Endothelial cell of umbilical vein (primary cell): ENCODE measurements at regions not wholly inside any gene's neighbourhood (a gene's known extent, or its start where the extent isn't known, plus 50 kb on each side); places are given as distances from the start of the nearest gene placed in this dataset.

Experiments used
- BruUV-seq: library from RNA; stranded (reverse); fragments of 400-500 nt; replicated peaks from 2 replicates; lab custom pipeline; 2021; lab: Mats Ljungman, UMichigan
- CTCF ChIA-PET: fragments of 300-600, 350-600 bp; sonication (Branson Sonifier 250); formaldehyde crosslinking; loops from one replicate; lab custom pipeline; 2021; ENCODE audit warnings: antibody characterized with exemption, inconsistent platforms; lab: Charles Lee
- POLR2A ChIA-PET: fragments of 300-600, 350-600 bp; sonication (Branson Sonifier 250); formaldehyde crosslinking; loops from one replicate; lab custom pipeline; 2021; ENCODE audit warnings: antibody characterized with exemption, inconsistent platforms; lab: Charles Lee
- DNase-seq: peaks from one replicate; pipeline ENCODE4 v3.0.0-alpha.2; 2011; ENCODE audit warnings: low read depth, low spot score
- FAIRE-seq: peaks from 2 replicates; lab custom pipeline; 2011; peaks lifted over from hg19 to GRCh38; lab: Jason Lieb, UNC
- H2AFZ ChIP-seq: 2 replicates; pipeline ENCODE4 v1.6.0; 2012; ENCODE audit warnings: low read depth, low read length, control low read depth, inconsistent platforms
- H3K27ac ChIP-seq: 2 replicates; pipeline ENCODE4 v1.5.1; 2011; ENCODE audit warnings: low read depth, mild to moderate bottlenecking, control low read depth, low read length, moderate library complexity; ENCODE audit not compliant: insufficient read depth
- H3K27me3 ChIP-seq, 2 experiments: 2 replicates each; pipeline versions ENCODE4 v1.6.0 to v1.6.1; 2011; ENCODE audit warnings: low read length in 2 of 2, mixed read lengths in 1 of 2; ENCODE audit not compliant: control insufficient read depth in 2 of 2, insufficient read depth in 2 of 2
- H3K36me3 ChIP-seq, 2 experiments: 2 replicates in 1 of 2; 3 replicates in 1 of 2; pipeline ENCODE4 v1.5.1; 2011; ENCODE audit warnings: low read length in 2 of 2, mild to moderate bottlenecking in 1 of 2, moderate library complexity in 1 of 2; ENCODE audit not compliant: control insufficient read depth in 2 of 2, insufficient read depth in 2 of 2; ENCODE audit errors: extremely low read depth in 1 of 2
- H3K4me1 ChIP-seq: 3 replicates; pipeline ENCODE4 v1.5.1; 2011; ENCODE audit warnings: mild to moderate bottlenecking, low read length; ENCODE audit not compliant: control insufficient read depth, insufficient read depth; ENCODE audit errors: extremely low read depth
- H3K4me2 ChIP-seq: 2 replicates; pipeline ENCODE4 v1.6.1; 2011; ENCODE audit warnings: low read length, control low read depth, mixed read lengths; ENCODE audit not compliant: insufficient read depth
- H3K4me3 ChIP-seq, 3 experiments: fragments of 200-600 bp in 1 of 3; sonication (generic), shearing (Covaris generic) in 1 of 3; replicated peaks in 1 of 3; 2 replicates each; pipeline ENCODE4 v1.5.1; 2011 to 2016; ENCODE audit warnings: control low read depth in 3 of 3, low read length in 3 of 3, mild to moderate bottlenecking in 2 of 3, inconsistent platforms in 1 of 3, low read depth in 1 of 3, moderate library complexity in 1 of 3; ENCODE audit not compliant: insufficient read depth in 1 of 3
- H3K79me2 ChIP-seq: 2 replicates; pipeline ENCODE4 v1.6.0; 2012; ENCODE audit warnings: low read length, inconsistent platforms; ENCODE audit not compliant: control insufficient read depth, insufficient read depth
- H3K9ac ChIP-seq: replicated peaks from 2 replicates; pipeline ENCODE3; 2011; ENCODE audit warnings: low read length, control low read depth; ENCODE audit not compliant: insufficient read depth; ENCODE audit errors: extremely low read depth
- H3K9me1 ChIP-seq: replicated peaks from 3 replicates; pipeline ENCODE4 v1.6.0; 2011; ENCODE audit warnings: mild to moderate bottlenecking, low read length; ENCODE audit not compliant: control insufficient read depth, insufficient read depth; ENCODE audit errors: extremely low read depth
- H3K9me3 ChIP-seq: replicated peaks from 2 replicates; pipeline ENCODE4 v1.5.1; 2012; ENCODE audit warnings: low read length, inconsistent platforms; ENCODE audit not compliant: control insufficient read depth, insufficient read depth
- H4K20me1 ChIP-seq: replicated peaks from 2 replicates; pipeline ENCODE3; 2011; ENCODE audit warnings: mild to moderate bottlenecking, low read length; ENCODE audit not compliant: control insufficient read depth, insufficient read depth; ENCODE audit errors: extremely low read depth
- EZH2 ChIP-seq: IDR thresholded peaks from 2 replicates; pipeline ENCODE4 v1.6.1; 2012; ENCODE audit warnings: borderline replicate concordance, low read depth, mild to moderate bottlenecking, moderate library complexity, low read length, inconsistent platforms; ENCODE audit not compliant: severe bottlenecking
- FOS ChIP-seq: IDR thresholded peaks from 2 replicates; pipeline ENCODE4 v1.6.1; 2011; ENCODE audit warnings: mild to moderate bottlenecking, low read length, moderate library complexity, borderline replicate concordance; ENCODE audit not compliant: insufficient read depth
- GATA2 ChIP-seq: IDR thresholded peaks from 2 replicates; pipeline ENCODE4 v1.7.0; 2011; ENCODE audit warnings: low read depth, mild to moderate bottlenecking, moderate library complexity, mixed read lengths, low read length; ENCODE audit not compliant: insufficient read length, insufficient read depth
- JUN ChIP-seq: IDR thresholded peaks from 2 replicates; pipeline ENCODE4 v1.6.1; 2011; ENCODE audit warnings: borderline replicate concordance, low read depth; ENCODE audit not compliant: insufficient read length, insufficient read depth
- MYC ChIP-seq: IDR thresholded peaks from one replicate; pipeline ENCODE4 v1.6.1; 2011; ENCODE audit warnings: mild to moderate bottlenecking, low read depth, low read length
- POLR2A ChIP-seq: IDR thresholded peaks from 2 replicates; pipeline ENCODE4 v1.6.1; 2012; ENCODE audit warnings: low read depth, mild to moderate bottlenecking, control low read depth, low read length
- POLR2AphosphoS5 ChIP-seq: IDR thresholded peaks from 2 replicates; pipeline ENCODE4 v1.6.1; 2012; ENCODE audit warnings: low read depth, mild to moderate bottlenecking, control low read depth, low read length, moderate library complexity; ENCODE audit not compliant: insufficient read depth
- dilution Hi-C: fragments of 300-500 bp; cut with MboI; formaldehyde crosslinking; loops from one replicate; pipeline ENCODE4 v1.15.0; 2019; ENCODE audit warnings: low sequenced_read_pairs; ENCODE audit not compliant: extremely low pct_ligation_motif_present
- intact Hi-C: fragments of 100-400 bp; cut with micrococcal nuclease; formaldehyde crosslinking; loops from one replicate; pipeline ENCODE4 v1.10.0; 2022
- TF ChIP-seq, protein P1 (sequence below): IDR thresholded peaks from 2 replicates; pipeline ENCODE4 v1.6.1; 2011; ENCODE audit not compliant: insufficient read depth, insufficient read length
- TF ChIP-seq, protein P2 (sequence below), 2 donors: IDR thresholded peaks; 1 replicate in 1 of 2; 2 replicates in 1 of 2; pipeline ENCODE4 v1.5.1; 2011; ENCODE audit warnings: low read length in 2 of 2, mild to moderate bottlenecking in 2 of 2, moderate library complexity in 2 of 2, control low read depth in 1 of 2, inconsistent platforms in 1 of 2, low read depth in 1 of 2; ENCODE audit not compliant: insufficient read depth in 1 of 2; ENCODE audit errors: extremely low read depth in 1 of 2

DNA sequence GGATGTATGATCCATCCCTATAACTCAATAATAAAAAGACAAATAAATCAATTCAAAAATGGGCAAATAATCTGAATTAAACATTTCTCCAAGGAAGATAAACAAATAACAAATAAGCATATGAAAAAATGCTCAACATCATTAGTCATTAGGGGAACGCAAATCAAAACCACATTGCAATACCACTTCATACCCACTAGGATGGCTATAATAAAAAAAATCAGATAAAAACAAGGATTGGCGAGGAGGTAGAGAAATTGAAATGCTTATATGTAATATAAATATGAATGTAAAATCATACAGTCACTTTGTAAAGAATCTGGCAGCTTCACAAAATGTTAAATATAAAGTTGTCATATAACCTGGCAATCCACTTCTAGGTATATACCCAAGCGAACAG, 52.3 kb upstream of the TBCA start:
- Histone ChIP-seq H3K36me3 (no peaks in the 10 kb centered on the region), H3K79me2 (no peaks in the 10 kb centered on the region), H2AFZ (no peak overlapping the region), H3K27ac (no peak overlapping the region), H3K9ac (no peak overlapping the region), H3K4me3 (no peak overlapping the region), H3K4me2 (no peak overlapping the region), H3K27me3 (peaks cover 19 to 36% of the 10 kb centered on the region in 2 experiments), H3K9me1 (no peaks in the 10 kb centered on the region), H3K4me1 (no peaks in the 10 kb centered on the region), H4K20me1 (no peaks in the 10 kb centered on the region), H3K9me3 (no peaks in the 10 kb centered on the region)
- DNase-seq = no peak
- ChIA-PET POLR2A (no interaction called here), CTCF (no interaction called here)
- TF ChIP-seq GATA2 = no peak
- TF ChIP-seq, protein P1, sequence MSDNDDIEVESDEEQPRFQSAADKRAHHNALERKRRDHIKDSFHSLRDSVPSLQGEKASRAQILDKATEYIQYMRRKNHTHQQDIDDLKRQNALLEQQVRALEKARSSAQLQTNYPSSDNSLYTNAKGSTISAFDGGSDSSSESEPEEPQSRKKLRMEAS = no peak
- no peak for TF ChIP-seq POLR2AphosphoS5
- TF ChIP-seq MYC = no peak
- no peak for TF ChIP-seq EZH2
- TF ChIP-seq, protein P2, sequence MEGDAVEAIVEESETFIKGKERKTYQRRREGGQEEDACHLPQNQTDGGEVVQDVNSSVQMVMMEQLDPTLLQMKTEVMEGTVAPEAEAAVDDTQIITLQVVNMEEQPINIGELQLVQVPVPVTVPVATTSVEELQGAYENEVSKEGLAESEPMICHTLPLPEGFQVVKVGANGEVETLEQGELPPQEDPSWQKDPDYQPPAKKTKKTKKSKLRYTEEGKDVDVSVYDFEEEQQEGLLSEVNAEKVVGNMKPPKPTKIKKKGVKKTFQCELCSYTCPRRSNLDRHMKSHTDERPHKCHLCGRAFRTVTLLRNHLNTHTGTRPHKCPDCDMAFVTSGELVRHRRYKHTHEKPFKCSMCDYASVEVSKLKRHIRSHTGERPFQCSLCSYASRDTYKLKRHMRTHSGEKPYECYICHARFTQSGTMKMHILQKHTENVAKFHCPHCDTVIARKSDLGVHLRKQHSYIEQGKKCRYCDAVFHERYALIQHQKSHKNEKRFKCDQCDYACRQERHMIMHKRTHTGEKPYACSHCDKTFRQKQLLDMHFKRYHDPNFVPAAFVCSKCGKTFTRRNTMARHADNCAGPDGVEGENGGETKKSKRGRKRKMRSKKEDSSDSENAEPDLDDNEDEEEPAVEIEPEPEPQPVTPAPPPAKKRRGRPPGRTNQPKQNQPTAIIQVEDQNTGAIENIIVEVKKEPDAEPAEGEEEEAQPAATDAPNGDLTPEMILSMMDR (IDR thresholded peaks at IDR 0.05; ENCODE audit: extremely low read depth in 1 of 2, insufficient read depth in 1 of 2, low read depth in 1 of 2, low read length in 2 of 2) = no peak
- no peak for TF ChIP-seq FOS
- no peak for TF ChIP-seq JUN
- TF ChIP-seq POLR2A = no peak
- no TSS peak for BruUV-seq
- dilution Hi-C loops = no loop called here
- no peak for FAIRE-seq
- intact Hi-C loops = no loop called here
